HCT116 (cell line): ENCODE measurements at regions not wholly inside any gene's neighbourhood (a gene's known extent, or its start where the extent isn't known, plus 50 kb on each side); places are given as distances from the start of the nearest gene placed in this dataset.

ENCODE experiments used
- ATAC-seq: fragments of 200-7000 bp; cut with Tn5 transposase; 2 replicates; pipeline ENCODE4 v1.9.1; 2020; ENCODE audit warnings: mild to moderate bottlenecking, moderate library complexity
- BruUV-seq: library from RNA; stranded (reverse); fragments of 400-500 nt; replicated peaks from 2 replicates; lab custom pipeline; 2021; lab: Mats Ljungman, UMichigan
- CTCF ChIA-PET: fragments of 300-600 bp; sonication (Branson Sonifier 250); formaldehyde crosslinking; loops from one replicate; lab custom pipeline; 2021; ENCODE audit warnings: antibody characterized with exemption; lab: Charles Lee
- POLR2A ChIA-PET: fragments of 300-600, 350-600 bp; sonication (Branson Sonifier 250); formaldehyde crosslinking; loops from one replicate; lab custom pipeline; 2021; ENCODE audit warnings: antibody characterized with exemption; lab: Charles Lee
- RAD21 ChIA-PET, 2 experiments: fragments of 300-600 bp; sonication (Branson Sonifier 250); formaldehyde crosslinking; loops; one replicate each; lab custom pipeline; 2023; ENCODE audit warnings: low total read pairs in 2 of 2; ENCODE audit not compliant: uncharacterized antibody in 2 of 2, unreplicated experiment in 2 of 2, low non-redundant PET in 1 of 2; lab: Charles Lee
- DNase-seq: peaks from one replicate; pipeline ENCODE4 v3.0.0-alpha.2; 2010; ENCODE audit warnings: low read depth, low spot score
- H2AFZ ChIP-seq: fragments of 200-600 bp; shearing (Covaris generic), sonication (generic); 2 replicates; pipeline ENCODE4 v1.6.1; 2017; ENCODE audit warnings: low read depth, mixed run types, mixed read lengths, antibody characterized with exemption, low read length; ENCODE audit not compliant: poor library complexity, severe bottlenecking
- H3K27ac ChIP-seq: 2 replicates; pipeline ENCODE4 v1.5.1; 2012; ENCODE audit warnings: low read depth, low read length
- H3K27me3 ChIP-seq: fragments of 200-600 bp; sonication (generic); 2 replicates; pipeline ENCODE4 v1.6.1; 2016; ENCODE audit warnings: mixed run types, low read length, mixed read lengths; ENCODE audit not compliant: insufficient read depth
- H3K36me3 ChIP-seq, 2 experiments: fragments of 200-500 bp in 1 of 2; fragments of 200-600 bp in 1 of 2; sonication (Bioruptor generic) in 1 of 2; sonication (generic) in 1 of 2; 2 replicates each; pipeline versions ENCODE4 v1.5.1 to v1.6.1; 2014 to 2016; ENCODE audit warnings: low read length in 2 of 2, inconsistent platforms in 1 of 2, mixed read lengths in 1 of 2, mixed run types in 1 of 2; ENCODE audit not compliant: insufficient read depth in 2 of 2, control insufficient read depth in 1 of 2
- H3K4me1 ChIP-seq, 2 experiments: fragments of 200-600 bp in 1 of 2; sonication (generic) in 1 of 2; 2 replicates each; pipeline versions ENCODE4 v1.5.1 to v1.6.1; 2012 to 2017; ENCODE audit warnings: low read length in 2 of 2, inconsistent platforms in 1 of 2, mild to moderate bottlenecking in 1 of 2, mixed read lengths in 1 of 2, mixed run types in 1 of 2, moderate library complexity in 1 of 2; ENCODE audit not compliant: insufficient read depth in 2 of 2, control insufficient read depth in 1 of 2
- H3K4me2 ChIP-seq: fragments of 200-600 bp; sonication (generic); 2 replicates; pipeline ENCODE4 v1.6.1; 2017; ENCODE audit warnings: mixed run types, low read length, mixed read lengths
- H3K4me3 ChIP-seq, 2 experiments: fragments of 200-600 bp in 1 of 2; sonication (generic) in 1 of 2; replicated peaks in 1 of 2; 2 replicates each; pipeline ENCODE4 v1.5.1; 2011 to 2016; ENCODE audit warnings: low read length in 2 of 2, control low read depth in 1 of 2, low read depth in 1 of 2, mild to moderate bottlenecking in 1 of 2, mixed read lengths in 1 of 2, mixed run types in 1 of 2
- H3K79me2 ChIP-seq: fragments of 200-600 bp; sonication (generic); 2 replicates; pipeline ENCODE4 v1.6.1; 2017; ENCODE audit warnings: mild to moderate bottlenecking, mixed run types, low read length, moderate library complexity, mixed read lengths; ENCODE audit not compliant: insufficient read depth
- H3K9ac ChIP-seq: fragments of 200-600 bp; sonication (generic); 2 replicates; pipeline ENCODE4 v1.6.1; 2016; ENCODE audit warnings: low read length, mixed read lengths
- H3K9me2 ChIP-seq: fragments of 200-600 bp; sonication (generic), shearing (Covaris generic); 2 replicates; pipeline ENCODE4 v1.6.1; 2017; ENCODE audit warnings: mixed run types, mild to moderate bottlenecking, moderate library complexity; ENCODE audit not compliant: insufficient read depth
- H3K9me3 ChIP-seq, 2 experiments: fragments of 200-500 bp in 1 of 2; fragments of 200-600 bp in 1 of 2; sonication (Bioruptor generic) in 1 of 2; sonication (generic) in 1 of 2; 2 replicates each; pipeline ENCODE4 v1.6.1; 2014 to 2017; ENCODE audit warnings: low read length in 2 of 2, mixed read lengths in 2 of 2, inconsistent platforms in 1 of 2, low read depth in 1 of 2, mild to moderate bottlenecking in 1 of 2, mixed run types in 1 of 2, moderate library complexity in 1 of 2; ENCODE audit not compliant: control insufficient read depth in 1 of 2, insufficient read depth in 1 of 2
- H4K20me1 ChIP-seq: fragments of 200-600 bp; sonication (generic), shearing (Covaris generic); 2 replicates; pipeline ENCODE4 v1.6.1; 2017; ENCODE audit warnings: mixed run types, mild to moderate bottlenecking, moderate library complexity; ENCODE audit not compliant: insufficient read depth
- CBX3 ChIP-seq: IDR thresholded peaks from 2 replicates; pipeline ENCODE4 v1.6.1; 2012; ENCODE audit warnings: low read depth
- CEBPB ChIP-seq: IDR thresholded peaks from 2 replicates; pipeline ENCODE4 v1.6.1; 2012; ENCODE audit warnings: low read depth
- POLR2AphosphoS5 ChIP-seq: IDR thresholded peaks from 2 replicates; pipeline ENCODE4 v1.6.1; 2011; ENCODE audit warnings: mild to moderate bottlenecking, low read depth, low read length, moderate library complexity
- REST ChIP-seq: IDR thresholded peaks from 2 replicates; pipeline ENCODE4 v1.6.1; 2012; ENCODE audit warnings: low read depth
- SIN3A ChIP-seq: IDR thresholded peaks from 2 replicates; pipeline ENCODE4 v1.6.1; 2012; ENCODE audit warnings: low read depth
- SP1 ChIP-seq: IDR thresholded peaks from 2 replicates; pipeline ENCODE4 v1.6.1; 2012; ENCODE audit warnings: low read depth
- SRF ChIP-seq: IDR thresholded peaks from 2 replicates; pipeline ENCODE4 v1.6.1; 2012; ENCODE audit warnings: low read depth
- ZNF274 ChIP-seq: fragments of 200-500 bp; sonication (Bioruptor generic); IDR thresholded peaks from 2 replicates; pipeline ENCODE4 v1.6.1; 2014; ENCODE audit warnings: mild to moderate bottlenecking, low read depth, low read length, inconsistent platforms
- intact Hi-C: fragments of 100-400 bp; cut with micrococcal nuclease; formaldehyde crosslinking; loops from 2 replicates; pipeline ENCODE4 v1.10.0; 2022

GRCh38 chr6:126113261-126113660 lies 126.9 kb downstream of the TRMT11 start:
- H3K9me2 ChIP-seq: no peaks in the 10 kb centered on the region
- H3K79me2 ChIP-seq: no peaks in the 10 kb centered on the region
- H3K4me2 ChIP-seq: no peak overlapping the region
- no peak for DNase-seq
- no peak for TF ChIP-seq CEBPB
- no peaks in the 10 kb centered on the region for H3K9me3 ChIP-seq
- no peaks in the 10 kb centered on the region for H3K36me3 ChIP-seq
- no peaks in the 10 kb centered on the region for H3K27me3 ChIP-seq
- ChIA-PET CTCF (no interaction called here), RAD21 (no interaction called here), POLR2A (no interaction called here)
- no peak overlapping the region for H3K27ac ChIP-seq
- H4K20me1 ChIP-seq: no peaks in the 10 kb centered on the region
- H3K9ac ChIP-seq: no peak overlapping the region
- H2AFZ ChIP-seq: no peak overlapping the region
- BruUV-seq: no TSS peak
- H3K4me1 ChIP-seq: no peaks in the 10 kb centered on the region
- intact Hi-C loops: no loop called here
- no peak overlapping the region for H3K4me3 ChIP-seq
- ATAC-seq: no peak

GRCh38 chr6:126117251-126117650 lies 130.9 kb downstream of the TRMT11 start:
- no peaks in the 10 kb centered on the region for H3K9me3 ChIP-seq
- intact Hi-C loops: no loop called here
- H3K4me1 ChIP-seq: no peaks in the 10 kb centered on the region
- BruUV-seq: no TSS peak
- H3K9me2 ChIP-seq: no peaks in the 10 kb centered on the region
- no peak overlapping the region for H3K27ac ChIP-seq
- no peak for ATAC-seq
- H3K9ac ChIP-seq: no peak overlapping the region
- no peak overlapping the region for H2AFZ ChIP-seq
- ChIA-PET POLR2A (no interaction called here), RAD21 (no interaction called here)
- H3K4me2 ChIP-seq: no peak overlapping the region
- no peaks in the 10 kb centered on the region for H3K27me3 ChIP-seq
- TF ChIP-seq POLR2AphosphoS5 (no peak), REST (no peak), SIN3A (no peak), SRF (no peak), CBX3 (no peak), SP1 (no peak), ZNF274 (no peak)
- TF ChIP-seq, all 23 proteins: peak for 0
- CTCF ChIA-PET: no interaction called here
- no peak for DNase-seq
- no peak overlapping the region for H3K4me3 ChIP-seq
- no peaks in the 10 kb centered on the region for H3K36me3 ChIP-seq
- no peaks in the 10 kb centered on the region for H3K79me2 ChIP-seq
- no peaks in the 10 kb centered on the region for H4K20me1 ChIP-seq
